ENCODE measurements at regions not wholly inside any gene's neighbourhood (a gene's known extent, or its start where the extent isn't known, plus 50 kb on each side); places are given as distances from the start of the nearest gene placed in this dataset.

DNA sequence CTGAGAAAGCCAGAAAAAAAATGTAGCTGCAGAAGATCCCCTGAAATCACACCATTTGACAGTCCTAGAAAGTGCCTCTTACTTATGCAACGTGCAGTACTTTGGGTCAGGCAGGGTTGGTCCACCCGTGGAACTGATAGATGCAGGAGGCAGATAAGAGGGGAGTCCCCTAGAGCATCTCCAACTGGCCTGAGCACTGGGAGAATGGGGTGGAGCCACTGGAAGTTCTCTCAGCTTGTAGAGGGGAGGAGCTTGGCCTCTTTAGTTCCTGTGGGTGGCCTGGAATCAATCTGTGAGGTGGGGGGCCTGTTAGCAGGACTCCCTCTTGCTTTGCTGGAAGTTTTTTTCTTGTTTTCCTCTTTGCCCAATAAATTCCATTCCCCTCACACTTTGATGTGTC, 335.7 kb upstream of the NCAM2 start:
- ChIA-PET POLR2A (no interaction called here), CTCF (interaction anchor here (0.6 kb wide), 1 partner anchor 9 kb away, joined by 3 read pairs; no protein-coding TSS in a partner anchor)
- TF ChIP-seq TARDBP (IDR thresholded peaks at IDR 0.05) = no peak
- TF ChIP-seq NFRKB (IDR thresholded peaks at IDR 0.05) = no peak
- TF ChIP-seq SP1 (IDR thresholded peaks at IDR 0.05) = no peak
- TF ChIP-seq FOXA1 (IDR thresholded peaks at IDR 0.05) = no peak
- no peak for TF ChIP-seq L3MBTL2 (conservative IDR thresholded peaks at IDR 0.05)
- no peak for TF ChIP-seq PKNOX1 (IDR thresholded peaks at IDR 0.05)
- no peak for TF ChIP-seq HDGF (IDR thresholded peaks at IDR 0.05; ENCODE audit: borderline replicate concordance)
- TF ChIP-seq FOXK2 (IDR thresholded peaks at IDR 0.05) = no peak
- no peak for TF ChIP-seq ARNT (IDR thresholded peaks at IDR 0.05)
- no peak for TF ChIP-seq SUZ12 (IDR thresholded peaks at IDR 0.05)
- no peak for TF ChIP-seq ELF4 (IDR thresholded peaks at IDR 0.05)
- TF ChIP-seq BHLHE40 (IDR thresholded peaks at IDR 0.05; ENCODE audit: borderline replicate concordance) = no peak
- no peak for TF ChIP-seq ZNF384 (IDR thresholded peaks at IDR 0.05)
- TF ChIP-seq LEF1 (IDR thresholded peaks at IDR 0.05; ENCODE audit: borderline replicate concordance) = no peak
- no peak for TF ChIP-seq FOXM1 (IDR thresholded peaks at IDR 0.05; ENCODE audit: borderline replicate concordance)
- TF ChIP-seq CTBP1 (IDR thresholded peaks at IDR 0.05; ENCODE audit: borderline replicate concordance) = no peak
- no peak for DNase-seq (ENCODE audit: extremely low spot score)

DNA sequence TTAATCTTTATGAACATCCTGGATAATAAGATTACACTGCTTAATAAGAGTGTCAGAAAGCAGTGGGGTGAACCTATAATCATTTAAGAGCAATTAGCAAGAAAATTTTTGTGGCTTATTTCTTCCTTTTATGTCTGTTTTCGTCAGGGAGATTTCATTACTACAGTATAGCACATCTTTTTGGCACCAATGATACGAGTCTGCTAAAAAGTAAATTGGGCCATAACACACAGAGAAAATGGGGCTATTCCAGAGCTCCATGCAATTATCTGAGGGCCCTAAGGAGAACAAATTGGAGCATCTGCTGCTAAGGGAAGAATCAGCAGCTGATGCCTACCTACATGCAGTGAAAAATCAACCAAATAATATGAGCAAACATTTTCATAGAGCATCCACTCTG, 330.3 kb upstream of the NCAM2 start:
- no peak for DNase-seq (ENCODE audit: extremely low spot score)
- TF ChIP-seq FOXM1 (IDR thresholded peaks at IDR 0.05; ENCODE audit: borderline replicate concordance) (no peak), FOXK2 (IDR thresholded peaks at IDR 0.05) (no peak), LEF1 (IDR thresholded peaks at IDR 0.05; ENCODE audit: borderline replicate concordance) (no peak), ARNT (IDR thresholded peaks at IDR 0.05) (no peak), TARDBP (IDR thresholded peaks at IDR 0.05) (no peak), HDGF (IDR thresholded peaks at IDR 0.05; ENCODE audit: borderline replicate concordance) (no peak), ZNF384 (IDR thresholded peaks at IDR 0.05) (no peak), ELF4 (IDR thresholded peaks at IDR 0.05) (no peak), L3MBTL2 (conservative IDR thresholded peaks at IDR 0.05) (no peak), BHLHE40 (IDR thresholded peaks at IDR 0.05; ENCODE audit: borderline replicate concordance) (no peak), CTBP1 (IDR thresholded peaks at IDR 0.05; ENCODE audit: borderline replicate concordance) (no peak), PKNOX1 (IDR thresholded peaks at IDR 0.05) (no peak), SUZ12 (IDR thresholded peaks at IDR 0.05) (no peak), SP1 (IDR thresholded peaks at IDR 0.05) (no peak), FOXA1 (IDR thresholded peaks at IDR 0.05) (no peak), NFRKB (IDR thresholded peaks at IDR 0.05) (no peak)
- CTCF ChIA-PET = interaction anchor here (0.7 kb wide), 1 partner anchor 108 kb away, joined by 3 read pairs; no protein-coding TSS in a partner anchor
- POLR2A ChIA-PET = no interaction called here

DNA sequence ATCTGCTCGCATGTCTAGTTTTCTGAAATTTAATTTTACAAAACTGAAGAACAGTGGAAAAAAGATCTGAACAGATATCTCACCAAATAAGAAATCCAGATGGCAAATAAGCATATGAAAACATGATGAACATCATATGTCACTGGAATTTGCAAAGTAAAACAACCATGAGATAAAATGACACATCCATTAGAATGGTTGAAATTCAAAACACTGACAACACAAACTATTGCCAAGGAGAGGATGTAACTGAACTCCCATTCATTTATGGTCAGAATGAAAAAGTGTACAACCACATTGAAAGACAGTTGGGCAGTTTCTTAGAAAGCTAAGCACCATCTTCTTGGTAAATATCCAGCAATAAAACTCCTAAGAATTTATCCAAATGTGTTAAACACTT, 312.7 kb upstream of the NCAM2 start:
- CTCF ChIA-PET = no interaction called here
- no peak for TF ChIP-seq FOXK2 (IDR thresholded peaks at IDR 0.05)
- no peak for TF ChIP-seq SUZ12 (IDR thresholded peaks at IDR 0.05)
- no peak for TF ChIP-seq ZNF384 (IDR thresholded peaks at IDR 0.05)
- TF ChIP-seq LEF1 (IDR thresholded peaks at IDR 0.05; ENCODE audit: borderline replicate concordance) = no peak
- TF ChIP-seq BHLHE40 (IDR thresholded peaks at IDR 0.05; ENCODE audit: borderline replicate concordance) = no peak
- no peak for TF ChIP-seq NFRKB (IDR thresholded peaks at IDR 0.05)
- no peak for TF ChIP-seq HDGF (IDR thresholded peaks at IDR 0.05; ENCODE audit: borderline replicate concordance)
- no peak for TF ChIP-seq ARNT (IDR thresholded peaks at IDR 0.05)
- TF ChIP-seq FOXA1 (IDR thresholded peaks at IDR 0.05) = no peak
- no peak for TF ChIP-seq PKNOX1 (IDR thresholded peaks at IDR 0.05)
- TF ChIP-seq CTBP1 (IDR thresholded peaks at IDR 0.05; ENCODE audit: borderline replicate concordance) = no peak
- TF ChIP-seq L3MBTL2 (conservative IDR thresholded peaks at IDR 0.05) = no peak
- TF ChIP-seq SP1 (IDR thresholded peaks at IDR 0.05) = no peak
- POLR2A ChIA-PET = no interaction called here
- DNase-seq (ENCODE audit: extremely low spot score) = no peak

- ChIA-PET POLR2A (no interaction called here), CTCF (no interaction called here)
- TF ChIP-seq FOXK2 (IDR thresholded peaks at IDR 0.05) (no peak), NFRKB (IDR thresholded peaks at IDR 0.05) (no peak), FOXA1 (IDR thresholded peaks at IDR 0.05) (no peak), CTBP1 (IDR thresholded peaks at IDR 0.05; ENCODE audit: borderline replicate concordance) (no peak)
- DNase-seq (ENCODE audit: extremely low spot score) = no peak
Measured at GRCh38 chr21:20698585-20698984, 299.6 kb upstream of the NCAM2 start.

GRCh38 chr21:20701235-20701634, 297.0 kb upstream of the NCAM2 start:
- DNase-seq (ENCODE audit: extremely low spot score) = no peak
- CTCF ChIA-PET = no interaction called here
- POLR2A ChIA-PET = no interaction called here
- TF ChIP-seq ELF4 (IDR thresholded peaks at IDR 0.05) (no peak), TARDBP (IDR thresholded peaks at IDR 0.05) (no peak), LEF1 (IDR thresholded peaks at IDR 0.05; ENCODE audit: borderline replicate concordance) (no peak), ARNT (IDR thresholded peaks at IDR 0.05) (no peak), FOXK2 (IDR thresholded peaks at IDR 0.05) (no peak), L3MBTL2 (conservative IDR thresholded peaks at IDR 0.05) (no peak), SP1 (IDR thresholded peaks at IDR 0.05) (no peak), SUZ12 (IDR thresholded peaks at IDR 0.05) (no peak), ZNF384 (IDR thresholded peaks at IDR 0.05) (no peak), PKNOX1 (IDR thresholded peaks at IDR 0.05) (no peak), NFRKB (IDR thresholded peaks at IDR 0.05) (no peak), CTBP1 (IDR thresholded peaks at IDR 0.05; ENCODE audit: borderline replicate concordance) (no peak)

All from HEK293T (cell line).